T1000 (cell line): ENCODE measurements at regions not wholly inside any gene's neighbourhood (a gene's known extent, or its start where the extent isn't known, plus 50 kb on each side); places are given as distances from the start of the nearest gene placed in this dataset.

ENCODE experiments used
- DNase-seq: peaks from one replicate; lab custom pipeline; 2025; ENCODE audit warnings: mixed read lengths; lab: John Stamatoyannopoulos, UW

- no peak for DNase-seq
Observed at GRCh38 chr2:19607931-19608771, 249.7 kb upstream of the OSR1 start.

GRCh38 chr2:19607400-19607799, 249.0 kb upstream of the OSR1 start:
- no peak for DNase-seq

- DNase-seq: no peak
Observed at GRCh38 chr2:19600982-19601381, 242.6 kb upstream of the OSR1 start.

GRCh38 chr2:19600506-19600905, 242.1 kb upstream of the OSR1 start:
- DNase-seq: no peak

- no peak for DNase-seq
Observed at GRCh38 chr2:19598971-19599370, 240.5 kb upstream of the OSR1 start.

GRCh38 chr2:19592197-19592596, 233.8 kb upstream of the OSR1 start:
- DNase-seq: no peak

- no peak for DNase-seq
Observed at GRCh38 chr2:19589791-19590190, 231.4 kb upstream of the OSR1 start.

GRCh38 chr2:19580830-19581229, 222.4 kb upstream of the OSR1 start:
- no peak for DNase-seq

GRCh38 chr2:19580264-19580663, 221.8 kb upstream of the OSR1 start:
- no peak for DNase-seq

GRCh38 chr2:19579461-19579860, 221.0 kb upstream of the OSR1 start:
- DNase-seq: no peak

- no peak for DNase-seq
Observed at GRCh38 chr2:19577723-19578122, 219.3 kb upstream of the OSR1 start.

- DNase-seq: no peak
Observed at GRCh38 chr2:19576411-19576810, 218.0 kb upstream of the OSR1 start.

- no peak for DNase-seq
Observed at GRCh38 chr2:19575641-19576040, 217.2 kb upstream of the OSR1 start.

GRCh38 chr2:19574778-19575260, 216.4 kb upstream of the OSR1 start:
- no peak for DNase-seq

GRCh38 chr2:19573784-19574183, 215.4 kb upstream of the OSR1 start:
- no peak for DNase-seq

- DNase-seq: no peak
Observed at GRCh38 chr2:19571773-19572172, 213.3 kb upstream of the OSR1 start.

GRCh38 chr2:19569300-19569791, 210.9 kb upstream of the OSR1 start:
- no peak for DNase-seq

- DNase-seq: no peak
Observed at GRCh38 chr2:19568809-19569208, 210.4 kb upstream of the OSR1 start.

GRCh38 chr2:19560785-19561184, 202.4 kb upstream of the OSR1 start:
- no peak for DNase-seq

GRCh38 chr2:19559596-19560240, 201.3 kb upstream of the OSR1 start:
- DNase-seq: no peak

GRCh38 chr2:19556648-19557047, 198.2 kb upstream of the OSR1 start:
- DNase-seq: no peak

GRCh38 chr2:19554520-19554919, 196.1 kb upstream of the OSR1 start:
- DNase-seq: no peak

- DNase-seq: no peak
Observed at GRCh38 chr2:19552270-19552669, 193.8 kb upstream of the OSR1 start.
